Transverse colon (tissue), 4 donors: ENCODE measurements at regions not wholly inside any gene's neighbourhood (a gene's known extent, or its start where the extent isn't known, plus 50 kb on each side); places are given as distances from the start of the nearest gene placed in this dataset.

Experiments
- DNase-seq: peaks from one replicate; pipeline ENCODE4 v3.0.0-alpha.2; 2019
- H3K27ac ChIP-seq, 4 donors: fragments of 200-600 bp; sonication (generic); 2 replicates each; pipeline ENCODE4 v1.5.1; 2016 to 2018; ENCODE audit warnings: inconsistent platforms in 4 of 4
- H3K27me3 ChIP-seq: fragments of 200-600 bp; sonication (generic); 2 replicates; pipeline ENCODE4 v1.5.1; 2017; ENCODE audit warnings: inconsistent platforms
- H3K36me3 ChIP-seq, 4 donors: fragments of 200-600 bp; sonication (generic); 2 replicates each; pipeline ENCODE4 v1.5.1; 2017 to 2019; ENCODE audit warnings: inconsistent platforms in 4 of 4
- H3K4me1 ChIP-seq, 4 donors: fragments of 200-600 bp; sonication (generic); 2 replicates each; pipeline ENCODE4 v1.5.1; 2017 to 2020; ENCODE audit warnings: inconsistent platforms in 4 of 4
- H3K4me3 ChIP-seq, 4 donors: fragments of 200-600 bp; sonication (generic); 1 replicate in 1 of 4; 2 replicates in 3 of 4; pipeline versions ENCODE4 v1.5.1 to v1.6.1; 2017 to 2019; ENCODE audit warnings: inconsistent platforms in 4 of 4
- H3K9me3 ChIP-seq, 2 donors: fragments of 200-600 bp; sonication (generic); 2 replicates each; pipeline ENCODE4 v1.5.1; 2017 to 2019; ENCODE audit warnings: inconsistent platforms in 2 of 2
- CTCF ChIP-seq, 5 experiments: fragments of 200-600 bp in 3 of 5; fragments of 450-650 bp in 2 of 5; sonication (generic) in 3 of 5; IDR thresholded peaks; 1 replicate in 2 of 5; 2 replicates in 3 of 5; pipeline ENCODE4 v1.5.1; 2016 to 2017; ENCODE audit warnings: antibody characterized with exemption in 5 of 5, inconsistent platforms in 3 of 5, mild to moderate bottlenecking in 2 of 5, moderate library complexity in 1 of 5
- EP300 ChIP-seq: sonication (generic); formaldehyde crosslinking; IDR thresholded peaks from one replicate; pipeline ENCODE4 v1.6.1; 2017; ENCODE audit warnings: antibody characterized with exemption, low read depth
- POLR2A ChIP-seq: fragments of 450-650 bp; IDR thresholded peaks from one replicate; pipeline ENCODE4 v1.6.1; 2016; ENCODE audit warnings: antibody characterized with exemption, mild to moderate bottlenecking, moderate library complexity
- POLR2AphosphoS5 ChIP-seq, 3 donors: sonication (generic); formaldehyde crosslinking; IDR thresholded peaks; one replicate each; pipeline ENCODE4 v1.6.1; 2016; ENCODE audit warnings: antibody characterized with exemption in 3 of 3
- WGBS, 2 donors: methylation state at CpG; one replicate each; pipeline ENCODE4 v1.1.5; 2018; ENCODE audit warnings: low coverage in 1 of 2; 5-methylcytosine and 5-hydroxymethylcytosine counted together
- in situ Hi-C, 4 donors: fragments of 200-750 bp; cut with MboI; loops; one replicate each; pipeline versions ENCODE4 v1.15.0 to v1.15.1; 2017; ENCODE audit warnings: low sequenced_read_pairs in 3 of 4, low pct_ligation_motif_present in 1 of 4, low pct_unique_long_range_greater_than_20kb in 1 of 4
- intact Hi-C: fragments of 100-400 bp; cut with DNase I; formaldehyde crosslinking; loops from one replicate; pipeline ENCODE4 v1.15.1; 2023; ENCODE audit warnings: low total_unique reads

GRCh38 chr20:11394145-11394833, 523.4 kb upstream of the BTBD3 start:
- no peaks in the 10 kb centered on the region for H3K27me3 ChIP-seq
- no peaks in the 10 kb centered on the region for H3K36me3 ChIP-seq
- no peak for DNase-seq
- in situ Hi-C loops, result no loop called here
- intact Hi-C loops, result no loop called here
- H3K27ac ChIP-seq, result no peak overlapping the region
- TF ChIP-seq CTCF (IDR thresholded peaks at IDR 0.05) (no peak), EP300 (no peak), POLR2A (no peak), POLR2AphosphoS5 (IDR thresholded peaks at IDR 0.05) (no peak)
- H3K4me3 ChIP-seq, result no peak overlapping the region
- no peaks in the 10 kb centered on the region for H3K4me1 ChIP-seq
- WGBS, 2 donors, result 66 to 77% methylated on average over 2 of the region's 2 CpGs
- no peaks in the 10 kb centered on the region for H3K9me3 ChIP-seq

GRCh38 chr20:11395581-11395980, 522.1 kb upstream of the BTBD3 start:
- Histone ChIP-seq H3K27me3 (no peaks in the 10 kb centered on the region), H3K4me3 (no peak overlapping the region), H3K9me3 (no peaks in the 10 kb centered on the region), H3K4me1 (no peaks in the 10 kb centered on the region), H3K27ac (no peak overlapping the region), H3K36me3 (no peaks in the 10 kb centered on the region)
- 69 to 73% methylated on average over 2 of the region's 2 CpGs for WGBS, 2 donors
- intact Hi-C loops (no loop called here), in situ Hi-C loops (no loop called here)
- no peak for TF ChIP-seq EP300
- TF ChIP-seq POLR2AphosphoS5 (IDR thresholded peaks at IDR 0.05), result no peak
- no peak for TF ChIP-seq POLR2A
- no peak for TF ChIP-seq CTCF (IDR thresholded peaks at IDR 0.05)
- DNase-seq, result no peak

- Histone ChIP-seq H3K27ac (no peak overlapping the region), H3K27me3 (no peaks in the 10 kb centered on the region), H3K36me3 (no peaks in the 10 kb centered on the region), H3K4me3 (no peak overlapping the region), H3K4me1 (no peaks in the 10 kb centered on the region), H3K9me3 (no peaks in the 10 kb centered on the region)
- intact Hi-C loops, result no loop called here
- WGBS, 2 donors, result 77 to 84% methylated on average over 3 of the region's 3 CpGs
- no peak for TF ChIP-seq EP300
- no peak for TF ChIP-seq POLR2A
- TF ChIP-seq POLR2AphosphoS5 (IDR thresholded peaks at IDR 0.05), result no peak
- no peak for TF ChIP-seq CTCF (IDR thresholded peaks at IDR 0.05)
- in situ Hi-C loops, result no loop called here
- DNase-seq, result no peak
These were observed 515.7 kb upstream of the BTBD3 start for GRCh38 chr20:11401988-11402387.

GRCh38 chr20:11403711-11404110, 514.0 kb upstream of the BTBD3 start:
- 40 to 67% methylated on average over 2 of the region's 2 CpGs for WGBS, 2 donors
- no peaks in the 10 kb centered on the region for H3K4me1 ChIP-seq
- no peaks in the 10 kb centered on the region for H3K9me3 ChIP-seq
- H3K27me3 ChIP-seq, result no peaks in the 10 kb centered on the region
- TF ChIP-seq POLR2AphosphoS5 (IDR thresholded peaks at IDR 0.05), result no peak
- TF ChIP-seq EP300, result no peak
- TF ChIP-seq POLR2A, result no peak
- TF ChIP-seq CTCF (IDR thresholded peaks at IDR 0.05), result no peak
- DNase-seq, result no peak
- no peaks in the 10 kb centered on the region for H3K36me3 ChIP-seq
- H3K27ac ChIP-seq, result no peak overlapping the region
- in situ Hi-C loops (no loop called here), intact Hi-C loops (no loop called here)
- H3K4me3 ChIP-seq, result no peak overlapping the region
